Small intestine (tissue), 7 donors: ENCODE measurements at regions not wholly inside any gene's neighbourhood (a gene's known extent, or its start where the extent isn't known, plus 50 kb on each side); places are given as distances from the start of the nearest gene placed in this dataset.

Source experiments
- DNase-seq, 2 donors: peaks; one replicate each; pipeline versions ENCODE4 v3.0.0 to v3.0.0-alpha.2; 2013
- FAIRE-seq: peaks from 2 replicates; lab custom pipeline; 2012; peaks lifted over from hg19 to GRCh38; lab: Jason Lieb, UNC
- H3K27ac ChIP-seq, 3 donors: one replicate each; pipeline ENCODE4 v1.5.1; 2013; ENCODE audit warnings: low read length in 2 of 3, mild to moderate bottlenecking in 2 of 3, control low read depth in 1 of 3, inconsistent platforms in 1 of 3, low read depth in 1 of 3, moderate library complexity in 1 of 3
- H3K27me3 ChIP-seq, 3 donors: one replicate each; pipeline ENCODE4 v1.6.1; 2013; ENCODE audit warnings: low read length in 3 of 3, inconsistent platforms in 1 of 3; ENCODE audit not compliant: control insufficient read depth in 3 of 3, insufficient read depth in 3 of 3
- H3K36me3 ChIP-seq, 3 donors: one replicate each; pipeline ENCODE4 v1.6.1; 2013; ENCODE audit warnings: low read length in 3 of 3, inconsistent platforms in 1 of 3, low read depth in 1 of 3, mild to moderate bottlenecking in 1 of 3, moderate library complexity in 1 of 3; ENCODE audit not compliant: control insufficient read depth in 3 of 3, insufficient read depth in 2 of 3
- H3K4me1 ChIP-seq, 3 donors: one replicate each; pipeline ENCODE4 v1.6.1; 2013; ENCODE audit warnings: low read length in 2 of 3, inconsistent platforms in 1 of 3, low read depth in 1 of 3, mild to moderate bottlenecking in 1 of 3, moderate library complexity in 1 of 3; ENCODE audit not compliant: control insufficient read depth in 3 of 3, insufficient read depth in 2 of 3
- H3K4me3 ChIP-seq, 3 donors: one replicate each; pipeline ENCODE4 v1.5.1; 2013; ENCODE audit warnings: low read length in 3 of 3, control low read depth in 1 of 3, inconsistent platforms in 1 of 3, low read depth in 1 of 3, mild to moderate bottlenecking in 1 of 3, moderate library complexity in 1 of 3
- H3K9me3 ChIP-seq, 2 donors: one replicate each; pipeline ENCODE4 v1.6.1; 2013; ENCODE audit warnings: low read depth in 1 of 2, low read length in 1 of 2; ENCODE audit not compliant: control insufficient read depth in 2 of 2, insufficient read depth in 1 of 2
- WGBS, 3 donors: extraction: QIAGEN DNeasy Blood & Tissue Kit; methylation state at CpG; one replicate each; pipeline ENCODE4 v1.1.7; 2013; 5-methylcytosine and 5-hydroxymethylcytosine counted together
- donor health status: healthy with polysubstance abuse.
- donor health status: control.
- donor health status: control.
- donor health status: Bipolar disorder and iron deficiency.
- donor health status: healthy.

GRCh38 chr2:66699793-66700676 is 265.1 kb downstream of the MEIS1 start:
- Histone ChIP-seq H3K36me3 (no peaks in the 10 kb centered on the region), H3K27ac (peak overlapping the region in 1 of 3 donors; percentile 14), H3K4me3 (no peak overlapping the region), H3K4me1 (no peaks in the 10 kb centered on the region), H3K27me3 (no peaks in the 10 kb centered on the region), H3K9me3 (no peaks in the 10 kb centered on the region)
- 40 to 56% (median 50%) methylated on average over 7 of the region's 7 CpGs for WGBS, 3 donors
- DNase-seq = peak; percentile 15 to 16
- FAIRE-seq = no peak

GRCh38 chr2:66700677-66701066 is 265.7 kb downstream of the MEIS1 start:
- Histone ChIP-seq H3K4me1 (no peaks in the 10 kb centered on the region), H3K9me3 (no peaks in the 10 kb centered on the region), H3K36me3 (no peaks in the 10 kb centered on the region), H3K27me3 (no peaks in the 10 kb centered on the region), H3K27ac (peak overlapping the region in 1 of 3 donors; percentile 14), H3K4me3 (no peak overlapping the region)
- DNase-seq (no peak), FAIRE-seq (no peak)
- WGBS, 3 donors = 32 to 47% (median 40%) methylated on average over 3 of the region's 3 CpGs

GRCh38 chr2:66701251-66701650 is 266.3 kb downstream of the MEIS1 start:
- WGBS, 3 donors = 55 to 72% (median 67%) methylated on average over 2 of the region's 2 CpGs
- H3K4me1 ChIP-seq = no peaks in the 10 kb centered on the region
- H3K4me3 ChIP-seq = no peak overlapping the region
- DNase-seq (no peak), FAIRE-seq (no peak)
- no peaks in the 10 kb centered on the region for H3K36me3 ChIP-seq
- H3K27ac ChIP-seq = no peak overlapping the region
- no peaks in the 10 kb centered on the region for H3K9me3 ChIP-seq
- no peaks in the 10 kb centered on the region for H3K27me3 ChIP-seq

GRCh38 chr2:66701656-66702055 is 266.7 kb downstream of the MEIS1 start:
- H3K27ac ChIP-seq = peak overlapping the region in 1 of 3 donors; percentile 27
- no peaks in the 10 kb centered on the region for H3K27me3 ChIP-seq
- no peaks in the 10 kb centered on the region for H3K9me3 ChIP-seq
- FAIRE-seq (no peak), DNase-seq (no peak)
- no peaks in the 10 kb centered on the region for H3K4me1 ChIP-seq
- 73 to 85% (median 79%) methylated on average over 1 of the region's 1 CpG for WGBS, 3 donors
- H3K36me3 ChIP-seq = no peaks in the 10 kb centered on the region
- no peak overlapping the region for H3K4me3 ChIP-seq

- Histone ChIP-seq H3K4me3 (no peak overlapping the region), H3K4me1 (no peaks in the 10 kb centered on the region), H3K9me3 (no peaks in the 10 kb centered on the region), H3K27ac (peak overlapping the region in 2 of 3 donors; percentile 17 to 25), H3K36me3 (no peaks in the 10 kb centered on the region), H3K27me3 (no peaks in the 10 kb centered on the region)
- DNase-seq (peak in 1 of 2 donors; percentile 16), FAIRE-seq (no peak)
- WGBS, 3 donors = 20 to 52% (median 35%) methylated on average over 6 of the region's 6 CpGs
Measured at GRCh38 chr2:66702301-66702700, 267.4 kb downstream of the MEIS1 start.

GRCh38 chr2:66704786-66705185 is 269.9 kb downstream of the MEIS1 start:
- Histone ChIP-seq H3K4me3 (no peak overlapping the region), H3K36me3 (no peaks in the 10 kb centered on the region), H3K27ac (no peak overlapping the region), H3K4me1 (no peaks in the 10 kb centered on the region), H3K27me3 (no peaks in the 10 kb centered on the region), H3K9me3 (no peaks in the 10 kb centered on the region)
- DNase-seq = no peak
- no peak for FAIRE-seq

GRCh38 chr2:66714610-66715009 is 279.7 kb downstream of the MEIS1 start:
- no peaks in the 10 kb centered on the region for H3K27me3 ChIP-seq
- 78 to 85% (median 80%) methylated on average over 1 of the region's 1 CpG for WGBS, 3 donors
- no peaks in the 10 kb centered on the region for H3K36me3 ChIP-seq
- H3K4me1 ChIP-seq = no peaks in the 10 kb centered on the region
- no peak for FAIRE-seq
- H3K9me3 ChIP-seq = no peaks in the 10 kb centered on the region
- no peak for DNase-seq
- no peak overlapping the region for H3K27ac ChIP-seq
- no peak overlapping the region for H3K4me3 ChIP-seq

- no peaks in the 10 kb centered on the region for H3K9me3 ChIP-seq
- H3K36me3 ChIP-seq = no peaks in the 10 kb centered on the region
- DNase-seq (no peak), FAIRE-seq (no peak)
- H3K4me3 ChIP-seq = no peak overlapping the region
- no peaks in the 10 kb centered on the region for H3K4me1 ChIP-seq
- no peaks in the 10 kb centered on the region for H3K27me3 ChIP-seq
- H3K27ac ChIP-seq = no peak overlapping the region
- 62 to 70% (median 67%) methylated on average over 5 of the region's 5 CpGs for WGBS, 3 donors
Measured at GRCh38 chr2:66717218-66717905, 282.4 kb downstream of the MEIS1 start.
